HG03439 (cell line): ENCODE measurements at regions not wholly inside any gene's neighbourhood (a gene's known extent, or its start where the extent isn't known, plus 50 kb on each side); places are given as distances from the start of the nearest gene placed in this dataset.

Experiments
- ATAC-seq: cut with Tn5 transposase; IDR thresholded peaks from one replicate; pipeline ENCODE4 v1.9.1; 2021; ENCODE audit warnings: mild to moderate bottlenecking, moderate library complexity; ENCODE audit not compliant: unreplicated experiment

DNA sequence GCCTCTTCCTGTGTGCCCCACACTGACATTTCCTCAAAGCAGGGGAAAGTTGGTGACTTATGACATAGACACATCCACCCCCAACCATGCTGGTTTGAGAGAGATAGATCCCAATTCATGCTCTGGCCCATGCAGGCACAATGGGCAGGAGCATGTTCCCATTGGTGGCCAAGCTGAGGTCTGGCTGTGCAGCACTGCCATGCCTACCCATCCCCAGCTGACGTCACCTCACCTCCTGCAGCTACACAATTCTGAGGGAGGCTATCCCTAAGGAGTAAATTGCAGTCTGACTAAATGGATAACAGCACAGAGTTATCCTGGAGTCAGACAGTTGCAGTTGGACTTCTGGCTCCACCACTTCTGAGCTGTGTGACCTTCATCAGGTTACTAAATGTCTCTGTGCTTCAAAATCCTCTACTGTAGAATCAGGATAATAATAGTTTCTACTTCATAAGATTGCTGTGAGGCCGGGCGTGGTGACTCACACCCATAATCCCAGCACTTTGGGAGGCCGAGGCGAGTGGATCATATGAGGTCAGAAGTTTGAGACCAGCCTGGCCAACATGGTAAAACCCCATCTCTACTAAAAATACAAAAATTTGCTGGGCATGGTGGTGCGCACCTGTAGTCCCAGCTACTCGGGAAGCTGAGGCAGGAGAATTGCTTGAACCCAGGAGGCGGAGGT lies 323.9 kb downstream of the BCL11B start:
- no peak for ATAC-seq

DNA sequence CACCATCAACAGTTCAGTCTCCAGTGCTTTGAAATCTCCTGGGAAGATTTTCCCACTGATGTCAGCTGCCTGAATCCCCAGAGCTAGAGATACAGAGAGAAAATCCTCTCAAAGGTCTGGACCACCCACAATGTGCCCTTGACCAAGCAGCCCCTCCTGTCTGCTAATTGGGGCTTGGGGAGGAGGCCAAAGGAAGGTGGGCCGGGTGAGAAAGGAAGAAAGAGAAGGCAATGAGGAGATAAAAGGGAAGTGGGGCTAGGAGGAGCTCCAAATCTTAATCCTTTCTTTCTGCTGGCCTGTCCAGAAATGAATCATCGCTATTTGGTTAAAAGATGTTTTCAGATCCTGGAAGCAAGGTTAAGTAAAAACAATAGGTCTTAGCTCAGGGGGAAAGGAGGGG lies 322.9 kb downstream of the BCL11B start:
- ATAC-seq = no peak

DNA sequence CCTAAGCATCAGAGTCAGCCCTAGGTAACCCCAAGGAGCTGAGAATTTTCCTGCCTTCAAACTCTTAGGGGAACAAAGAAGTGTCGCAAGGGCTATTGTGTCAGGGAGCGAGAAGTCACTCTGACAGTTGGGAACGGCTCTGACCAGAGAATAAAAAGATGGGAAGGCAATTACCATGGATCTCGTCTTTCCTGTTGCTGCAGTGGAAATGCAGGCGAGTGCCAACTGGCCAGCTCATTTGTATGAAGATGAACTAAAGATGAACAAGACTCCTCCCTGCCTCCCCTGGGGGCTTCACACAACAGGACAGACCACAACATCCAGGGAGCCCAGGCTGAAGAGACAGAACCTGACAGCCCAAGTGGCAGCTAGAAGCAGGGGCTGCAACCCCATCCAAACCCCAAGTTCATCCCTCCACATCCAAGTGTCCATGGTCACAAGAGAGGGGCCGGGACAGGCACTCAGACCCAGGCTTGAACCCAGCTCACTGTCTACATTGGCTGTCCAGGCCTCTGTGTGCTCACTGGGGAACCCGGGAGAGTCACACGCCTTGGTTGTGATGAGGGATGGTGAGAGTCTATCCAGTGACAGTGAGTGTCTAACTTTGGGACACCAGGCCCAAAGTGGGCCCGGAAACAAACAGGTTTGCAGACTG lies 322.4 kb downstream of the BCL11B start:
- no peak for ATAC-seq

- ATAC-seq = no peak
Measured at GRCh38 chr14:98950353-98950895, 321.6 kb downstream of the BCL11B start.

GRCh38 chr14:98951031-98951430 lies 321.0 kb downstream of the BCL11B start:
- ATAC-seq = no peak

DNA sequence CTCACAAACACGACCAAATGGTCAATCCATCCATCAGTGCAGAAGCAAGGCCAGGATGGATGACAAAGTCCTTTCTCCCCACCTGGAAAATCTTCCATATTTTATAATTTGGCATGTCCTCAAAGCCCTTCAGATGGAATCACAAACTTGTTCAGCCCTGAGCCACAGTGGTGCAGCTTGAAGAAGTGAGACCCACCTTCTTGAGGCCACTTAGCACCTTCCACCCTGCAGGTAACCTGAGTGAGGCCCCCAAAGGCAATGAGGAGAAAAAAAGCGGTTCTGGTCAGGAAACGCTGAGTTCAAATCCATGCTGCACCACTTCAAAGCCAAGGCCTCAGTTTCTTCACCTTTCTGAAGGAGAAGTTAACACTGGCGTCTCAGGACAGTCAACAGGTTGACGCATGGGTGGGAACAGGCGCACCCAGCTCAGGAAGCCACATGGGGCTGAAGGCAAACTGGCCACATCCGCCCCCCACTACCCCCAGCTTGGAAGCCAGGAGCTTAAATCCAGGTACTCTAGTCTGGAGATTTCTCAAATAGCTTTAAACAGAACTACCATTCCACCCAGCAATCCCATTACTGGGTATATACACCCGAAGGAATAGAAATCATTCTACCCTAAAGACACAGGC lies 320.4 kb downstream of the BCL11B start:
- ATAC-seq = no peak

DNA sequence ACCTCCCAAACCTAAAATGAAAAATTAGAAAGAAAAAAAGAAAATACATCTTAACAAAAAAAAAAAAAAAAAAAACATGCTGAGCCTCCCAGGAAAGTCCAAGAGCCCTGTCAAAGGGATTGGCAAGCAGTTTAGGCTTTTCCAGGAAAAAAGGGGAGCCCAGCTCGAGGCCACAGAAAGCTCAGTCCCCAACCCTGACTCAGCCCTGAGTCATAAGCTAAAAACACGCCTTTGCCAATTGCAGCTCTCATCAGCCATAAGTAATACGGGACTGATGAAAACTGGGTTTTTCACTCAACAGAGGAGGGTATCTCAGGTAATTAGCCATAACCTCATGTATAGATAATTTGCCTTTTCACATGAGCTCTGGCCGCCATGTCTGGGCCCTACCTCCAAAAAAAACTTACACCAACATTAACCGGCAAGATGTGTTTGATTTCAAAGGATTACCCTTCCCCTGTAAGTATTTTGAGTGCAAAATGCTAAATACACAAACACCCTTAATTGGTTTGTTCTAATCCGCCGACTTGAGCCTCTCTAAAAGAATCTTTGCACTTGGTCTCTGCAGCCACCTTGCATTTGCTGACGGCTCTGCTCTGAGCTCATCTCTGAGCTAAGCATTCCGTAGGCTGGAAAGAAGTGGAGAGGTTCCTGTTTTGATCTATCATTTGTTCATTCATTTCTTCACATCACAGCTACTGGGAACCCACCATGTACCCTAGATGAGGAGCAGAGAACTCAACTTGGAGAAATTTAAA lies 319.2 kb downstream of the BCL11B start:
- ATAC-seq = no peak

DNA sequence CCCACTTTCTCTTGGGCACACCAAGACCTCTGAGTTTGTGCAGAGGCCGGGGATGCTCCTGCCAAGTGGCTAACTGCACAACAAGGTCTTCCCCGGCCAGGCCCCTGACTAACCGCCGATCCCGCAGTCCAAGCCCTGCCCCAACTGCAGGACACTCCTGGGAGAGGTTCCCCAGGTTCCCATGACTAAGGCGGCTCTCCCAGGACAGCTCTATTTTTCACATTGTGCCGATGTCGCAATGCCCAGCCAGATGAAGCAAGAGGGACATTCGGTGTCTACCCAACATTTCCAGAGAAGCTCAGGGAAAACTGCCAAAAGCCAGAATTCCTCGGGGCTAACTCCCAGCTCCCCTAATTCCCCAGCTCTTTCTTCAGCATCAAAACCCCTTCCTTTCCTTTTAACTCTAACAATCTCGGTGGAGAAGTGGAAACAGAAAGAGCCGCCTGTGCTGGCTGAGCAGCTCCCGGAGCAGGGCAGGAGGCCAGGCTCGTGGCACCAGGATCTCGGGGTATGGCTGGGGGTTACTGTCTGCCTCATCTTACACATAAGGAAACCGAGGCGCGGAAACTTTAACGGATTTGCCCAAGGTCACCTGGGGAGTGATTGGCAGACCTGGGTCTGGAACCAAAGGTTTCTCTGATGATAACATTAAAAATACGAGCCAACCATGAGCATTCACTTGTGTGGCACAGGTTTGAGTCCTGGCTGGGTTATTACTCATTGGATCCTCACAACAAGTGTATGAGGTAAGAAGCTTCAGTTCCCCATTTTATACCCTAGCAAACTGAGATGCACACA lies 318.2 kb downstream of the BCL11B start:
- ATAC-seq = no peak

GRCh38 chr14:98954349-98955000 lies 317.5 kb downstream of the BCL11B start:
- no peak for ATAC-seq

- ATAC-seq = no peak
Measured at GRCh38 chr14:98955036-98955740, 316.8 kb downstream of the BCL11B start.

GRCh38 chr14:98955741-98956070 lies 316.3 kb downstream of the BCL11B start:
- ATAC-seq = no peak

- no peak for ATAC-seq
Measured at GRCh38 chr14:98956181-98956580, 315.8 kb downstream of the BCL11B start.

- no peak for ATAC-seq
Measured at GRCh38 chr14:98956661-98957060, 315.3 kb downstream of the BCL11B start.

GRCh38 chr14:98957211-98958047 lies 314.6 kb downstream of the BCL11B start:
- ATAC-seq = no peak

- ATAC-seq = no peak
Measured at GRCh38 chr14:98958048-98958631, 313.9 kb downstream of the BCL11B start.

DNA sequence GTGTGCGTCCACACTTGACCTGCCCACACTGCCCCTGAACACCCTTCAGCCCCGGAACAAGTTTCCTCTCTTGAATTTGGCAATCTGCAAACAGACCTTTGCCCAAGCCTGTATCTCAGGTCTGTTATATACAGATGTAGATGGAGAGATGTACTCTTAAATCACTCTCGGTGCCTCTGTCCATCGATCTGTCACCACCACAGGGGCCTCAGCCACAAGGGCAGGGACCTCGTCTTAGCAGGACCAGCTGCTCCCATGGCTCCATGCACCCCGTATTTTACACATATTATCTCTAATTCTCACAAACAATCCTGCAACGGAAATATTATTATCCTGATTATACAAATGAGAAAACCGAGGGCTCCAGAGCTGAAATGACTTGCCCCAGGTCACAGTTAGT lies 313.4 kb downstream of the BCL11B start:
- ATAC-seq = no peak

DNA sequence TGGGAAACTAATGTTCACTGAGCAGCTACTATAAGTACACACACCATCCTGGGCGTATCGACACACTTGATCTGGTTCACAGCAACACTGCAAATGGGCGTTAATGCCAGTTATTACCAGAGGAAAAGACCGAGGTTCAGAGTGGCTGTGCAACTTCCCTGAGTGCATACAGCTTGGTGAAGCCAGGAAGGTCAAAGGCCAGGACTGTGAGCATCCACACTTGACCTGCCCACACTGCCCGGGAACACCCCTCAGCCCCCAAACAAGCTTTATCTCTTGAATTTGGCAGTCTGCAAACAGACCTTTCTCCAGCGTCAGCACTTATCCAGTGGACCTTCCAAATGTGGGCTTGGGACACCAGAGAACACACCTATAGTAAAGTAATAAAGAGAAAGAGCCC lies 312.6 kb downstream of the BCL11B start:
- no peak for ATAC-seq

DNA sequence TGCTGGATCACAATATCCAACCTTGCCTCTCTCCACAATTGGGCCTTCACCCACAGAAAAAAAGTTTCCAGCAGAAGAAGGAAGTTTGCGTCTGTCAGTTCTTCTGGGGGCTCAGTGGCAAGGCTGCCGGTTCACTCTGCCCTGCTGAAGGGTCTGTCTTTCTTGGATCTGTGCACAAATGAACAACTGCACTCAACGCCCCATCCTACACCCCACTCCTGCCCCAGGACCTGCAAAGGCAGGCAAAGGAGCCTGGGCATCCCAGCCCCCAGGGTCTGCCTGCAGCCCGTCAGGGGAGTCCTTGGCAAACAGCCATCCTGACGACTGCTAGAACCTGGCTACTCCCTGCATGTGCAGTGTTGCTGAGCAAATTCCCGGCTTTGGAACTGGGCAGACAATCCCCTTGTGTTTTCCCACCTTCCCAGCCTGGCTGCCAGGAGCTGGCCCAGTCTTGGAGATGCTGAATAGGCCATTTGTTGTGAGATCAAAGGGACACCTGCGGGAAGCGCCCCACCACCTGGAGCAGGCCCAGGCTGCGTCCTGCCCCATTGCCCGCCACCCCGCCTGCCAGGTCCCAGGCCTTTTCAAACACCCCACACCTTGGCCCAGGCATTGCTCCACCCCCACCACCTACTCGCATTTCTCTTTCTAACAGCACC lies 311.9 kb downstream of the BCL11B start:
- no peak for ATAC-seq
